Activated naive CD4-positive, alpha-beta T cell treated with anti-CD3 and anti-CD28 coated beads, Interleukin-2, amount 10 ng/mL, durations not matched to agents 7 days and 5 days (primary cell): ENCODE measurements at regions not wholly inside any gene's neighbourhood (a gene's known extent, or its start where the extent isn't known, plus 50 kb on each side); places are given as distances from the start of the nearest gene placed in this dataset.

Source experiments
- CTCF ChIA-PET: fragments of 350-600 bp; sonication (Branson Sonifier 250); formaldehyde crosslinking; loops from one replicate; lab custom pipeline; 2021; ENCODE audit warnings: antibody characterized with exemption; lab: Charles Lee
- DNase-seq: peaks from one replicate; pipeline ENCODE4 v3.0.0-alpha.2; 2020
- H3K27ac Mint-ChIP-seq: one replicate; pipeline ENCODE4 v1.8.0; 2021; ENCODE audit warnings: mild to moderate bottlenecking, moderate library complexity, mixed read lengths
- H3K27me3 Mint-ChIP-seq: one replicate; pipeline ENCODE4 v1.8.0; 2021; ENCODE audit warnings: mild to moderate bottlenecking, mixed read lengths
- H3K36me3 Mint-ChIP-seq: one replicate; pipeline ENCODE4 v1.8.0; 2021; ENCODE audit warnings: mixed read lengths
- H3K4me1 Mint-ChIP-seq: one replicate; pipeline ENCODE4 v1.8.0; 2021; ENCODE audit warnings: mixed read lengths
- H3K4me3 Mint-ChIP-seq: one replicate; pipeline ENCODE4 v1.8.0; 2021; ENCODE audit warnings: mild to moderate bottlenecking, moderate library complexity, mixed read lengths
- H3K9me3 Mint-ChIP-seq: one replicate; pipeline ENCODE4 v1.8.0; 2021; ENCODE audit warnings: mixed read lengths

GRCh38 chr13:81670048-81670447 lies 1329.1 kb upstream of the SPRY2 start:
- CTCF ChIA-PET = no interaction called here
- Mint-ChIP-seq H3K9me3 (peaks cover 6% of the 10 kb centered on the region), H3K27ac (no peak overlapping the region), H3K27me3 (no peaks in the 10 kb centered on the region), H3K36me3 (no peaks in the 10 kb centered on the region), H3K4me1 (no peaks in the 10 kb centered on the region), H3K4me3 (no peak overlapping the region)
- no peak for DNase-seq

- no peak for DNase-seq
- H3K27me3 Mint-ChIP-seq = no peaks in the 10 kb centered on the region
- CTCF ChIA-PET = interaction anchor here (0.8 kb wide), 1 partner anchor 816 kb away, joined by 3 read pairs; no protein-coding TSS in a partner anchor
- no peak overlapping the region for H3K4me3 Mint-ChIP-seq
- no peak overlapping the region for H3K27ac Mint-ChIP-seq
- no peaks in the 10 kb centered on the region for H3K4me1 Mint-ChIP-seq
- H3K36me3 Mint-ChIP-seq = no peaks in the 10 kb centered on the region
- peaks cover 8% of the 10 kb centered on the region for H3K9me3 Mint-ChIP-seq
Measured at GRCh38 chr13:81664872-81665271, 1323.9 kb upstream of the SPRY2 start.

GRCh38 chr13:81659984-81660383 lies 1319.1 kb upstream of the SPRY2 start:
- Mint-ChIP-seq H3K4me1 (no peaks in the 10 kb centered on the region), H3K27me3 (no peaks in the 10 kb centered on the region), H3K36me3 (no peaks in the 10 kb centered on the region), H3K9me3 (peaks cover 7% of the 10 kb centered on the region), H3K4me3 (no peak overlapping the region), H3K27ac (no peak overlapping the region)
- DNase-seq = no peak
- CTCF ChIA-PET = no interaction called here

- no peak overlapping the region for H3K4me3 Mint-ChIP-seq
- H3K9me3 Mint-ChIP-seq = peaks cover 4% of the 10 kb centered on the region
- H3K36me3 Mint-ChIP-seq = no peaks in the 10 kb centered on the region
- no peak overlapping the region for H3K27ac Mint-ChIP-seq
- DNase-seq = no peak
- H3K27me3 Mint-ChIP-seq = no peaks in the 10 kb centered on the region
- CTCF ChIA-PET = no interaction called here
- H3K4me1 Mint-ChIP-seq = no peaks in the 10 kb centered on the region
Measured at GRCh38 chr13:81658598-81659370, 1317.9 kb upstream of the SPRY2 start.

- H3K27me3 Mint-ChIP-seq = no peaks in the 10 kb centered on the region
- no peak overlapping the region for H3K27ac Mint-ChIP-seq
- no peaks in the 10 kb centered on the region for H3K4me1 Mint-ChIP-seq
- H3K4me3 Mint-ChIP-seq = no peak overlapping the region
- CTCF ChIA-PET = no interaction called here
- no peak for DNase-seq
- peaks cover 1% of the 10 kb centered on the region for H3K9me3 Mint-ChIP-seq
- H3K36me3 Mint-ChIP-seq = no peaks in the 10 kb centered on the region
Measured at GRCh38 chr13:81639984-81640582, 1299.2 kb upstream of the SPRY2 start.

GRCh38 chr13:81637457-81637856 lies 1296.5 kb upstream of the SPRY2 start:
- Mint-ChIP-seq H3K27ac (no peak overlapping the region), H3K36me3 (no peaks in the 10 kb centered on the region), H3K4me3 (no peak overlapping the region), H3K9me3 (peaks cover 6% of the 10 kb centered on the region), H3K4me1 (no peaks in the 10 kb centered on the region), H3K27me3 (no peaks in the 10 kb centered on the region)
- no peak for DNase-seq
- CTCF ChIA-PET = no interaction called here

GRCh38 chr13:81636120-81636519 lies 1295.2 kb upstream of the SPRY2 start:
- DNase-seq = no peak
- CTCF ChIA-PET = no interaction called here
- H3K4me1 Mint-ChIP-seq = no peaks in the 10 kb centered on the region
- no peaks in the 10 kb centered on the region for H3K36me3 Mint-ChIP-seq
- H3K27ac Mint-ChIP-seq = no peak overlapping the region
- H3K4me3 Mint-ChIP-seq = no peak overlapping the region
- H3K27me3 Mint-ChIP-seq = no peaks in the 10 kb centered on the region
- peaks cover 9% of the 10 kb centered on the region for H3K9me3 Mint-ChIP-seq

- no peak overlapping the region for H3K4me3 Mint-ChIP-seq
- peaks cover 5% of the 10 kb centered on the region for H3K9me3 Mint-ChIP-seq
- DNase-seq = no peak
- no peaks in the 10 kb centered on the region for H3K36me3 Mint-ChIP-seq
- no peaks in the 10 kb centered on the region for H3K27me3 Mint-ChIP-seq
- H3K27ac Mint-ChIP-seq = no peak overlapping the region
- CTCF ChIA-PET = no interaction called here
- H3K4me1 Mint-ChIP-seq = no peaks in the 10 kb centered on the region
Measured at GRCh38 chr13:81615031-81615430, 1274.1 kb upstream of the SPRY2 start.

GRCh38 chr13:81610644-81611043 lies 1269.7 kb upstream of the SPRY2 start:
- Mint-ChIP-seq H3K27me3 (no peaks in the 10 kb centered on the region), H3K9me3 (peaks cover 6% of the 10 kb centered on the region), H3K27ac (no peak overlapping the region), H3K4me3 (no peak overlapping the region), H3K36me3 (no peaks in the 10 kb centered on the region), H3K4me1 (no peaks in the 10 kb centered on the region)
- no peak for DNase-seq
- CTCF ChIA-PET = no interaction called here

GRCh38 chr13:81609335-81609734 lies 1268.4 kb upstream of the SPRY2 start:
- Mint-ChIP-seq H3K27me3 (no peaks in the 10 kb centered on the region), H3K9me3 (peaks cover 6% of the 10 kb centered on the region), H3K4me1 (no peaks in the 10 kb centered on the region), H3K4me3 (no peak overlapping the region), H3K27ac (no peak overlapping the region), H3K36me3 (no peaks in the 10 kb centered on the region)
- CTCF ChIA-PET = no interaction called here
- no peak for DNase-seq

- peaks cover 6% of the 10 kb centered on the region for H3K9me3 Mint-ChIP-seq
- no peaks in the 10 kb centered on the region for H3K4me1 Mint-ChIP-seq
- H3K27me3 Mint-ChIP-seq = no peaks in the 10 kb centered on the region
- CTCF ChIA-PET = no interaction called here
- H3K4me3 Mint-ChIP-seq = no peak overlapping the region
- no peaks in the 10 kb centered on the region for H3K36me3 Mint-ChIP-seq
- DNase-seq = no peak
- H3K27ac Mint-ChIP-seq = no peak overlapping the region
Measured at GRCh38 chr13:81606074-81606473, 1265.1 kb upstream of the SPRY2 start.

- H3K27me3 Mint-ChIP-seq = no peaks in the 10 kb centered on the region
- H3K36me3 Mint-ChIP-seq = no peaks in the 10 kb centered on the region
- H3K9me3 Mint-ChIP-seq = peaks cover 4% of the 10 kb centered on the region
- no peak for DNase-seq
- CTCF ChIA-PET = no interaction called here
- no peak overlapping the region for H3K27ac Mint-ChIP-seq
- H3K4me3 Mint-ChIP-seq = no peak overlapping the region
- no peaks in the 10 kb centered on the region for H3K4me1 Mint-ChIP-seq
Measured at GRCh38 chr13:81602241-81602640, 1261.3 kb upstream of the SPRY2 start.

- Mint-ChIP-seq H3K4me1 (no peaks in the 10 kb centered on the region), H3K27me3 (no peaks in the 10 kb centered on the region), H3K9me3 (peaks cover 3% of the 10 kb centered on the region), H3K4me3 (no peak overlapping the region), H3K36me3 (no peaks in the 10 kb centered on the region), H3K27ac (no peak overlapping the region)
- DNase-seq = no peak
- CTCF ChIA-PET = no interaction called here
Measured at GRCh38 chr13:81597101-81597500, 1256.2 kb upstream of the SPRY2 start.

GRCh38 chr13:81596224-81596753 lies 1255.4 kb upstream of the SPRY2 start:
- H3K27ac Mint-ChIP-seq = no peak overlapping the region
- CTCF ChIA-PET = no interaction called here
- H3K9me3 Mint-ChIP-seq = peaks cover 3% of the 10 kb centered on the region
- no peak overlapping the region for H3K4me3 Mint-ChIP-seq
- no peaks in the 10 kb centered on the region for H3K4me1 Mint-ChIP-seq
- no peak for DNase-seq
- no peaks in the 10 kb centered on the region for H3K36me3 Mint-ChIP-seq
- H3K27me3 Mint-ChIP-seq = no peaks in the 10 kb centered on the region
